NCI-H524 (cell line): ENCODE measurements at regions not wholly inside any gene's neighbourhood (a gene's known extent, or its start where the extent isn't known, plus 50 kb on each side); places are given as distances from the start of the nearest gene placed in this dataset.
A peak's percentile ranks its signal among the peaks of the same experiment; 100 is the strongest.
"Not testable (repeated sequence)": the region's sequence is repeated elsewhere in the genome, so short reads cannot be mapped to it uniquely, and the experiment has no call there.

Experiments
- DNase-seq, 2 experiments: peaks; one replicate each; lab custom pipeline; 2025; lab: John Stamatoyannopoulos, UW

DNA sequence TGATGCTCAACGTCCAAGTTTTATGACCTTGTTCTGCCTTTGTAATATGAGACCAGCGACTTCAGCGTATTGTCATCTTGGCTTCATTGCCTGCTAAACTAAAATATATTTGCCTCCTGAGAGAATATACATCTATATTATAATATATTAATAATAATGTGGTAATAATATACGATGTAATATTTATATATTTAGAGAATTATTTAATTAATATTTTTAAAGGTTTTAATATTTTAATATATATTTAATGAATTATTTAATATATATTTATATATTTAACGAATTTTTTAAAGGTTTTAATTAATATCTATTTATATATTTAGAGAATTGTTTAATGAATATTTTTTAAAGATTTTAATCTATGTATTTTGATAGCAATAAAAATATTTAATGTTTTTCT is 700.7 kb downstream of the TAF11L14 start:
- DNase-seq = no peak

DNA sequence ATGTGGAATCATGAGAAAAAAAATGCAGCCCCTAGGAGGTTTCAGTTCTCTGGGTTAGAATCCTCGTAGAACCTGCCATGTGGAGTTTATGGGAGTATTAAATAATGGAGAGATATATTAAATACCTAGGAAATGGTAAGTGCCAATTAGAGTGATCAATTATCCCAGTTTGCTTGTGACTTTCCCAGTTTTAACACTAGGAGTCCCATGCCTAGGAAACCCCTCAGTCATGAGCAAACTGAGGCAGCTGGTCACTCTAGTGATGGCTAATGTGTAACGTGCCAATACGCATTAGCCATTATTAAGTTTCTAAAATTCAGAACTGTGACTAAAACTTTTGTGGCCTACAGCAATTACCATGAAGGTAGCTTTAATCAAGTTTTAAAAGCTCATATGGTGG is 720.6 kb downstream of the TAF11L14 start:
- no peak for DNase-seq

DNA sequence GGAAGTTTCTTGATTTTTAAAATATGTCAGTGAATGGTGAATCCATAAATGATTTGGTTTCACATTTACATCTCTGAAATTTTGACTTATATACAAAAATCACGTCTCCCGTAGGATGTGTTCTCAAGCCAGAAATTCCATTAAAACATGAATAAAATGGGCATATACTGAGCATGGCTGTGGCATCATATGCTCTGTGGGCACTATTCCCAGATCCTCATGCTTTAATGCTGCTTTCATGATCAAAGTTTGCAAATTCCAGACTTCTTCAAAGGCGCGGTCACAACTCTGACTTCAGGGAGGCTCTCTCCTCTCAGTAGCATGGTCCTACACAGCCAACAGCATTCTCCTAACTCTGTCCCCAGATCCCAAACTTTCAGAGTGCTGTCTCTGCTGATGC is 723.2 kb downstream of the TAF11L14 start:
- DNase-seq = no peak

DNA sequence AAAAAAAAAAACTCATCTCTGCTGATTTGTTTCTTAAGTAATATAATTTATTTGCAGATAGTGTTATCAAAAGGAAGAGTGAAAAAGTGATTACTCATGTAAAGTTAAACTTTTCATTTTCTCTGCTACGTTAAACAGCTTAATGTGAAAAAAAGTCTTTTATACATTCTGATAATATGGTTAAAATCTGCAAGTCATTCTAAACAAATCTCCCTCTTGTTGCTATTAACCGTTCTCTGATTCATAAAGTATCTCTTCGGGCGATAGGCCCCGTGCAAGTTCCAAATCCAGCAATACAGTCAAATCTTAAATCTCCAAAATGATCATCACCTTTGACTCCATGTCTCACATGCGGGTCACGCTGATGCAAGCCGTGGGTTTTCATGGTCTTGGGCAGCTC is 732.0 kb downstream of the TAF11L14 start:
- no peak for DNase-seq

DNA sequence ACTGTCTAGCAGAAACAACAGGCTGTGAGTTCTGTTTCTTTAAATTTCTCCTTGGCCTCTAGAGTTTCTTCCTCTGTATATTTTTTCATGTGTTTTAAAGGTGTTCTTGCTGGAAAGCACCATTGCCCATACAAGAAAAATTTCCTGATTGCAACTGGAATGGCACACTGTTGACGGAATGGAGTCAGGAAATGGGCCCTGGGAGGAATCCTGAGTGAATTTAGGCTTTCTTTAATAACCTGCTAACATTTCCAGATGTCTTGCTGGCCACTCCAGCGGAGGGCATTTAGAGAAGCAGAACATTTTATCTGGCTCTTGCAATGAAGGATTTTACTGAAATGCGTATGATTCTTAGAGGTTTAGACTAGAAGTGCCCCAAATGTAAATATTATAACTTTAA is 736.3 kb downstream of the TAF11L14 start:
- DNase-seq = no peak

- DNase-seq = peak; percentile 90 to 95
Measured at GRCh38 chr5:18375641-18376040, 741.4 kb downstream of the TAF11L14 start.

- DNase-seq = no peak
Measured at GRCh38 chr5:18378066-18378465, 743.8 kb downstream of the TAF11L14 start.

DNA sequence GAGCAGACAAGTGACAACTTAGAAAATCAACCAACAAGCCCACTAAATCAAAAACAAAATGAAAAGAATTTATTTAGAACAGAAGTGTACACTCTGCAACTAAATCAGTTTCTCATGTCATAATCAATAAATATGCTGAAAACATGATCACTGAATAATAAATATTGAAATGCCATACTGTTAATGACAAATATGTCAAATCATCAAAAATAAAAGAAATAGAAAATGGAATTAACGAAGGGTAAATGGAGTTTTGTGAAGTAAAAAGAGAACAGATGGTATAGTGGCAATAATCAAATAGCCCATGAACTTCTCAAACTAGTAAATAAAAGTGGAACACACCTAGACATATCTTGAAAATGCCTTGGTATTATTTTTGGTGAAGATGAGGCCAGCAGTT is 744.9 kb downstream of the TAF11L14 start:
- DNase-seq = no peak

DNA sequence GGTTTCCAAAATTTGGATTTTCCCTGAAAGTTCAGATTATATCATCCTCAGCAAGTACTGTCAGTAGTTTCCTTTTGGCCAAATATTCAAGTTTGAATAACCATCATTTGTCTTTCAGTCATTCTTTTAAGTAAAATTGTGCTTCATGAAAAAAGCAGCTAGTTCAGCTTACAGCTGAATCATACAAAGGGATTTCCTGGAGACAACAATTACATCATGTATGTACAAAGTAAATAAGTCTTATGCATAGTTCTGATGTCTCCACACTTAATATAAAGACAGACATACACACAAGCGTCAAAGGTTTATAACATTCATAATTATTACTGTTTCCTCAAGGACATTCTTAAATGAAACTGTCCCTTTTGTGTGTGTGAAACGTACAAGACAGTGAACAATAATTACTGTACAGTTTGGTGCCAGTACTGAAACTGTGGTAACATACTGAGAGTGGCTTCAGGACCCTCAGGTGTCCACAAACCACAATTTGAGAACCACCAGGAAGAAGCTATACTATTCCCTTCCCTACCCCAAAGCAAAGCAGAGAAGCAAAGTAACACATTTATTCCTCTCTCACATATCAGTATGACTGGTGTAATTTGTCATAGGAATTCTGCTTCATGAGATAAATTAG is 746.6 kb downstream of the TAF11L14 start:
- no peak for DNase-seq

- peak; percentile 41 to 67 for DNase-seq
Measured at GRCh38 chr5:18393565-18394442, 759.5 kb downstream of the TAF11L14 start.

DNA sequence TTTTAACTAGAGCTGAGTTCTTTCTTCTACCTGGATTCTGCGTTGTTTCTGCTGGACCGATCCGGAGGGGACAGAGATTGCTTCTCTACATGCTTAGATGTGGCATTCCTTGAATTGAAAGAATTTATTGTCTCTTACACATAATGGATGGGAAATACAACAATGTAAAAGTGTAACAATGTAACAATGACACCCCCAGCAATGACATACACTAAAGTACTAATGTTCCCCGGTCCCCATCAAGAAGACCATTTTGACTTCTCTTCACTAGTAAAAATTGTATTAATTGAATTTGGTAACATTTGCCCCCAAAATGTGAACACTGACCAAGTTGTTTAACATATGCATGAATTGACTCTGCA is 760.2 kb downstream of the TAF11L14 start:
- DNase-seq = no peak

DNA sequence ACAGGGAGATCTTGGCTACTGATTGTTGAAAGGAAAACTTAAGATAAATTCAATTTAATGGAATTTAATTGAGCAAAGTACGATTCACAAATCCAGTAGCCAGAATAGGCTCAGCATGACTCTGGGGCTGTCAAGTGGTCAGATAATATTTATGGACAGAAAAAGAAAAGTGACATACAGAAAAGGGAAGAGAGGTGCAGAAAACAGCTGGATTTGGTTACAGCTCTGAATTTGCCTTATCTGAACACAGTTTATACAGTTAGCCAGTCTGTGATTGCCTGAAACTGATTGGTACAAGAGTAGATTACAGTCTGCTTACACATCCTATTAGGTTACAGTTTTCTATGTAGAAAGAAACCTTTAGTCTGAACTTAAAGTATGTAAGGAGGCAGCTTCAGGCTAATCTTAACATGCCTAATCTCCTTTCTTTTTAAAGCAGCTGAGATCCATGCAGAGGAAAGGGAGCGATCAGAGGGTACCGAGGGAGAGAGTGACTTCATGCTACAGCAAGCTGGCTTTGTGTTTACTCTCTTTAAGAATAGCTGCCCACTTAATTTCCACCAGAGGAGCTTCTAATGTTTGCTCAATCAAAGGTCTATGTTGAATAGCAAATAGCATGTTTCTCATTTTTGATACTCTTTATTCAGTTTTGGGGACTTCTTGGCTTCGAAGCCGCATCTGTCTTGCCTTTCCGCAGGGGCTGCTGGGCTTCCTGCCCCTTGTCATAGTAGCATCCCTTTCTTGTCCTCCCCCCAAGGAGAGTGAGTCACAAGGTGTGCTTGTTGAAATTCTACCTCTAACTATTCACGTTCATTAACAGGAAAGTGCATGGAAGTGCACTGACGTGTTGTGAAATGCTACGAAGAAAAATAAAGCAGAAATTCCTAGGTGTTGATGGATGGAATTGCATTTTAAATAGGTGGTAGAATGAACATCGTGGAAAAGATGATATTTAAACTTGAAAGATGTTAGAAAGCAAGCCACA is 761.2 kb downstream of the TAF11L14 start:
- peak in 1 of 2 experiments; percentile 15 for DNase-seq

DNA sequence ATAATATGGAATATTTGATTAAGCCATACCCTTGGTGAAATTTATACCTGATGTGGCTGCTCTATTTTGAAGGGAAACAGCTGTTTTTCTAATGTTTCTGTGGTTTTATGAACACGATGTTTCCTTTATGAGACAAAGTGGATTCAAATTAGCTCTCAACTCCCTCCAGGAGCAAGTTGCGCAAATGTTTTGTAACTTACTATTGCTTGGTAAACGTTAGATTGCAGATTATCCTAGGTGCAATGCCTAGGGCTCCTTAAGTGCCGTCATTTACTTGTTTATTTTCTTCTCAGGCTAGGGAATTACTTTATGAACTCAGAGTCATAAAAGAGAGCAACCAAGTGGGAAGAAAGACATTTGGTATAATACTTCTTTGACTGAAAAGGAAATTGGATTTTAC is 763.1 kb downstream of the TAF11L14 start:
- no peak for DNase-seq

- no peak for DNase-seq
Measured at GRCh38 chr5:18397891-18398290, 763.6 kb downstream of the TAF11L14 start.

DNA sequence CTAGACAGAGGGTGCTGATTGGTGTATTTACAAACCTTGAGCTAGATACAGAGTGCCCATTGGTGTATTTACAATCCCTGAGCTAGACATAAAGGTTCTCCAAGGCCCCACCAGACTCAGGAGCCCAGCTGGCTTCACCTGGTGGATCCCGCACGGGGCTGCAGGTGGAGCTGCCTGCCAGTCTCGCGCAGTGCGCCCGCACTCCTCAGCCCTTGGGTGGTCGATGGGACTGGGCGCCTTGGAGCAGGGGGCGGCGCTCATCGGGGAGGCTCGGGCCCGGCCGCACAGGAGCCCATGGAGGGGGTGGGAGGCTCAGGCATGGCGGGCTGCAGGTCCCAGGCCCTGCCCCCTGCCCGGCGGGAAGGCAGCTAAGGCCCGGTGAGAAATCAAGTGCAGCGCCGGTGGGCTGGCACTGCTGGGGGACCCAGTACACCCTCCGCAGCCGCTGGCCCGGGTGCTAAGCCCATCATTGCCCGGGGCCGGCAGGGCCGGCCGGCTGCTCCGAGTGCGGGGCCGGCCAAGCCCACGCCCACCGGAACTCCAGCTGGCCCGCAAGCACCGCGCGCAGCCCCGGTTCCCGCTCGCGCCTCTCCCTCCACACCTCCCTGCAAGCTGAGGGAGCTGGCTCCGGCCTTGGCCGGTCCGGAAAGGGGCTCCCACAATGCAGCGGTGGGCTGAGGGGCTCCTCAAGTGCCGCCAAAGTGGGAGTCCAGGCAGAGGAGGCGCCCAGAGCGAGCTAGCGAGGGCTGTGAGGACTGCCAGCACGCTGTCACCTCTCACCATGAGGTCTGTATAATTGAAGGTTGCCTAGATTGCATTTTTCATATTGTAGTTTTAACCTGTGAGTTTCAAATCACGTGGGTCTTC is 765.4 kb downstream of the TAF11L14 start:
- DNase-seq = not testable (repeated sequence)

- DNase-seq = no peak
Measured at GRCh38 chr5:18403141-18403540, 768.9 kb downstream of the TAF11L14 start.

GRCh38 chr5:18403941-18404438 is 769.7 kb downstream of the TAF11L14 start:
- no peak for DNase-seq

- DNase-seq = no peak
Measured at GRCh38 chr5:18420711-18421110, 786.5 kb downstream of the TAF11L14 start.

DNA sequence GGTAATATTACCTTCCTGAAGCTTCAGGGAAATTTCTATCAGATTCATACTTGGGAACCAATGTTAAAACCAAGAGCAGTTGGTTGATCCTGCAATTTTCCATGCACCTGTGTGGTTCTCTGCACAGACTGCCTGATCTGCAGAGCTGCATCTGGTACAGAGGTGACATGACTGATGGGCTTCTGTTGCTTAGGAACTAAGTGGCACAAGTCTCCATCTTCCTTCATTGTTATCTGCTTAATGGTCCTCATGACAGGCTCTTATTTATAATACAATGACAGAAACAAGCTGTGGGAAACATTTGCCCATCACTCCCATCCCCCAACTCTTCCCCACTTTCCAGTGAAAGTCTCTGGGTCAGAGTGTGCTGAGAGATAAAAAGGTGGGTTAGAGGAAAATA is 799.1 kb downstream of the TAF11L14 start:
- DNase-seq = peak in 1 of 2 experiments; percentile 28

GRCh38 chr5:18438126-18438525 is 803.9 kb downstream of the TAF11L14 start:
- no peak for DNase-seq

DNA sequence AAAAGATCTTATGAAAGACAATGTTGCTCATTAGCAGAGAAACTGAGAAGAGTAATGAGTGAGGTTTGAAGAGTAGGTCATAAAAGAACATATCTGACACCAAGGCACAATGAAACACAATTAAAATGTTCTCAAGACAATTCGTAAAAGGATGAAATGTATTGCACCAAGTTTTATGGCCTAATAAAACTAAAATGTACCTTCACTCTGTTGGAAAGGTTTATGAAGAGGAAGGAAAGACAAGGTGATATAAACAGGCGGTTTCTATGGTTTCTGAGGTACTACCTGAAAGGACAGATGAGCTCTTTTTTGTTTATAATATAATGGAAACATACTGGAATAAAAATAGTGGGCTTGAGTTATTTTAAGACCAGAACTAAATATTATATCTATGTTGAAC is 821.3 kb downstream of the TAF11L14 start:
- no peak for DNase-seq
